ENCODE measurements at regions not wholly inside any gene's neighbourhood (a gene's known extent, or its start where the extent isn't known, plus 50 kb on each side); places are given as distances from the start of the nearest gene placed in this dataset.

DNA sequence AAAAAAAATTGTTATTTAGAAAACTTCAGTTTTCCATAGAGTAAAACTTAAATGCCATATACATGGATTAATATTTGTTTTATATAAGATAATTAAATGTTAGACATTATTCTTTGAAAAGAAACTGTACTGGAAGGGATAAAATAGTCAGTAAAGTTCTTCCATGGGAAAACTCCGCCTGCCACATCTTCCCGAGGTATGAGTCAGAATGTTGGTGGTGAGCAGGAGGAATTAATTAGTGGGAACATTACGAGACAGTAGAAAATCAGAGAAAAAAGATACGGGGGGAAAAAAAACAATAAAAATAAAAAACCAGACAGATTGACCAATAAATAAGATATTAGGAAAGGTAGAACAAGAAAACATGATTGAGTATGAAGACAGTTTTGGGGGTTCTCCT, 930.3 kb upstream of the C9orf72 start:
- TF ChIP-seq, protein P1, sequence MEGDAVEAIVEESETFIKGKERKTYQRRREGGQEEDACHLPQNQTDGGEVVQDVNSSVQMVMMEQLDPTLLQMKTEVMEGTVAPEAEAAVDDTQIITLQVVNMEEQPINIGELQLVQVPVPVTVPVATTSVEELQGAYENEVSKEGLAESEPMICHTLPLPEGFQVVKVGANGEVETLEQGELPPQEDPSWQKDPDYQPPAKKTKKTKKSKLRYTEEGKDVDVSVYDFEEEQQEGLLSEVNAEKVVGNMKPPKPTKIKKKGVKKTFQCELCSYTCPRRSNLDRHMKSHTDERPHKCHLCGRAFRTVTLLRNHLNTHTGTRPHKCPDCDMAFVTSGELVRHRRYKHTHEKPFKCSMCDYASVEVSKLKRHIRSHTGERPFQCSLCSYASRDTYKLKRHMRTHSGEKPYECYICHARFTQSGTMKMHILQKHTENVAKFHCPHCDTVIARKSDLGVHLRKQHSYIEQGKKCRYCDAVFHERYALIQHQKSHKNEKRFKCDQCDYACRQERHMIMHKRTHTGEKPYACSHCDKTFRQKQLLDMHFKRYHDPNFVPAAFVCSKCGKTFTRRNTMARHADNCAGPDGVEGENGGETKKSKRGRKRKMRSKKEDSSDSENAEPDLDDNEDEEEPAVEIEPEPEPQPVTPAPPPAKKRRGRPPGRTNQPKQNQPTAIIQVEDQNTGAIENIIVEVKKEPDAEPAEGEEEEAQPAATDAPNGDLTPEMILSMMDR (conservative IDR thresholded peaks at IDR 0.05; ENCODE audit: low read length), result no peak
- TF ChIP-seq EZH2phosphoT487 (IDR thresholded peaks at IDR 0.05; ENCODE audit: borderline replicate concordance), result no peak

All from Loucy (cell line).